ENCODE measurements at regions not wholly inside any gene's neighbourhood (a gene's known extent, or its start where the extent isn't known, plus 50 kb on each side); places are given as distances from the start of the nearest gene placed in this dataset.

DNA sequence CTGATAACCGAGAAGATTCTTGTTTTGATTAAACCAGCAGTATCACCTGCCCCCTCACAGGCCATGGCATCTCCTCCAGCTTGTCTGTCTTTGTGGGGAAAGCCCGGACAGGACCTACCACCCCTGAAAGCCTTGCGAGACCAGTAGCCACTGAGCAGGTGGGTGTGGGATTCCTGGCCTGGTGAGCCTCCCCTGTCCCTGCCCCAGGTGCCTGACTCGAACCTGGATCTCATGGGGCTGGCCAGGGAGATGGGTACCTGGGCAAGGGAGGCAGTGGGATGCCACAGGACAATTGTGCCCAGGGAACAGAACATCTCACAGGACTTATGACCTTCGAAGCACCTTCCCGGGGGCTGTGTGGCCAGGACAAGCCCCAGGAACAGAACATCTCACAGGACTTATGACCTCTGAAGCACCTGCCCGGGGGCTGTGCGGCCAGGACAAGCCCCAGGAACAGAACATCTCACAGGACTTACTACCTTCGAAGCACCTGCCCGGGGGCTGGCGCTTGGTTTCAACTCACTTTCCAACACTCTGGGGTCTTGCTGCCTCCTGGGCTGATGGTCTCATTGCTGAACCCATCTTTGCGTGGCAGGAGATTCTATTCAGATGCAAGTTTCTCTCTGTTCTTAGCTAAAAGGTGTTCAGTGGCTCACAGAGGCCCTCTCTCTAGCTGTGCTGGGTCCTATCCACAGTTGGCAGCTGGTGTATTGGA, 854.5 kb downstream of the BRD1 start:
- no peak for TF ChIP-seq EZH2 (IDR thresholded peaks at IDR 0.05; ENCODE audit: borderline replicate concordance, insufficient read depth, low read depth, low read length, poor library complexity, severe bottlenecking)
- TF ChIP-seq, protein P1, sequence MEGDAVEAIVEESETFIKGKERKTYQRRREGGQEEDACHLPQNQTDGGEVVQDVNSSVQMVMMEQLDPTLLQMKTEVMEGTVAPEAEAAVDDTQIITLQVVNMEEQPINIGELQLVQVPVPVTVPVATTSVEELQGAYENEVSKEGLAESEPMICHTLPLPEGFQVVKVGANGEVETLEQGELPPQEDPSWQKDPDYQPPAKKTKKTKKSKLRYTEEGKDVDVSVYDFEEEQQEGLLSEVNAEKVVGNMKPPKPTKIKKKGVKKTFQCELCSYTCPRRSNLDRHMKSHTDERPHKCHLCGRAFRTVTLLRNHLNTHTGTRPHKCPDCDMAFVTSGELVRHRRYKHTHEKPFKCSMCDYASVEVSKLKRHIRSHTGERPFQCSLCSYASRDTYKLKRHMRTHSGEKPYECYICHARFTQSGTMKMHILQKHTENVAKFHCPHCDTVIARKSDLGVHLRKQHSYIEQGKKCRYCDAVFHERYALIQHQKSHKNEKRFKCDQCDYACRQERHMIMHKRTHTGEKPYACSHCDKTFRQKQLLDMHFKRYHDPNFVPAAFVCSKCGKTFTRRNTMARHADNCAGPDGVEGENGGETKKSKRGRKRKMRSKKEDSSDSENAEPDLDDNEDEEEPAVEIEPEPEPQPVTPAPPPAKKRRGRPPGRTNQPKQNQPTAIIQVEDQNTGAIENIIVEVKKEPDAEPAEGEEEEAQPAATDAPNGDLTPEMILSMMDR (IDR thresholded peaks at IDR 0.05), result no peak
- no peaks in the 10 kb centered on the region for H3K27me3 ChIP-seq (replicated peaks in 1 of 4; ENCODE audit: control extremely low read depth in 1 of 4, control insufficient read depth in 3 of 4, insufficient read depth in 4 of 4, low read length in 3 of 4)
- H3K4me1 ChIP-seq (ENCODE audit: control insufficient read depth in 2 of 2, insufficient read depth in 2 of 2, low read length in 2 of 2), result no peaks in the 10 kb centered on the region
- Mint-ChIP-seq H3K27ac (no peak overlapping the region), H3K4me1 (no peaks in the 10 kb centered on the region), H3K4me3 (no peak overlapping the region), H3K9me3 (ENCODE audit: insufficient read depth) (no peaks in the 10 kb centered on the region), H3K27me3 (peaks cover 4% of the 10 kb centered on the region)
- no peaks in the 10 kb centered on the region for H3K79me2 ChIP-seq (ENCODE audit: control insufficient read depth, insufficient read depth, low read length)
- ChIA-PET POLR2A (no interaction called here), CTCF (no interaction called here)
- H3K4me3 ChIP-seq (ENCODE audit: control extremely low read depth in 1 of 5, extremely low read depth in 1 of 5, insufficient read depth in 1 of 5, low read depth in 2 of 5, low read length in 4 of 5), result no peak overlapping the region
- H2AFZ ChIP-seq (ENCODE audit: insufficient read depth, low read depth, low read length, poor library complexity, severe bottlenecking), result no peak overlapping the region
- H4K20me1 ChIP-seq (ENCODE audit: control insufficient read depth, insufficient read depth, low read length, poor library complexity, severe bottlenecking), result no peaks in the 10 kb centered on the region
- H3K27ac ChIP-seq (ENCODE audit: low read length in 2 of 2), result no peak overlapping the region
- 84% methylated on average over 9 of the region's 12 CpGs for WGBS (ENCODE audit: insufficient coverage)
- H3K36me3 ChIP-seq (replicated peaks in 1 of 2; ENCODE audit: control extremely low read depth in 1 of 2, control insufficient read depth in 1 of 2, extremely low read depth in 1 of 2, insufficient read depth in 2 of 2, low read length in 1 of 2), result no peaks in the 10 kb centered on the region
- H3K4me2 ChIP-seq (replicated peaks; ENCODE audit: low read depth, low read length, poor library complexity, severe bottlenecking), result no peak overlapping the region
- peaks cover 0 to 4% (median 0%) of the 10 kb centered on the region in 3 donors for H3K9me3 ChIP-seq (ENCODE audit: control extremely low read depth in 1 of 3, control insufficient read depth in 2 of 3, insufficient read depth in 1 of 3, low read length in 2 of 3)
- intact Hi-C loops (cut with micrococcal nuclease), result no loop called here
- no peak overlapping the region for H3K9ac ChIP-seq (ENCODE audit: low read length)
- no peak for DNase-seq
- no peak for ATAC-seq (ENCODE audit: low read depth)

DNA sequence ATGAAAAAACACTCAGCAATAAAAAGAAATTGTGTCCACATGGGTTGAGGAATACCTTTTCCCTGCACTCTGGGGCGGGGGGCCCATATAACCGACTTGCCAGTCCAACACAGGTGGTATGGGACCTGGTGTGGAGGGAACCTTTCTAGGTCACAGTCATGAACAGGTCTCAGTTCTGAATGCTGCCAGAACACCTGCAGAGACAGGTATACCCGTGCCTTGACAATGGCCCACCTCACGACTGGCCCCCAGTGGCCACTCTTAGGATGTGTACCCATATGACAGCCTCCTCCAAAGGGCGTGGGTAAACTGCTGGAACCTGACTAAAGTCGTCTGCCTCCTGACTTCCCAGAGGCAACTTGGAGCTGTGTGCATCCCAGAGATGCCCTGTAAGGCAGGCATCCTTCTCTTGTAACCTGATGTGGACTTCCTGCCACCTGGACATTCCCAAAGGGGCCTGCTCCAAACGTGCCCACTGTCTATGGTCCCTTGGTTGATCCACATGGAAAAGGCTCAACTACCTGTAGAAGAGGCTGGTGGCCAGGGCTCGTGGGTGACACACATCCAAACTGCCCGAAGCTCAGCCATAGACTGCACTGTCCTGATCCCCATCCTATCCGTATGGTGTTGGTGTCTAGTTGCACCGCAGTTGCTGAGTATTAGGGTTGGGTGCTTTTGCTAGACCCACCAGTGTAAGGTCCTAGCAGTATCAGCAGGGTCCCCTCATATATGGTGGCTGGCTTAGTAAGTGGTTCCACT, 859.3 kb downstream of the BRD1 start:
- no peak for ATAC-seq (ENCODE audit: low read depth)
- TF ChIP-seq, protein P1 (IDR thresholded peaks at IDR 0.05), result peak; percentile 50
- no peak for TF ChIP-seq EZH2 (IDR thresholded peaks at IDR 0.05; ENCODE audit: borderline replicate concordance, insufficient read depth, low read depth, low read length, poor library complexity, severe bottlenecking)
- Mint-ChIP-seq H3K4me3 (no peak overlapping the region), H3K4me1 (no peaks in the 10 kb centered on the region), H3K9me3 (ENCODE audit: insufficient read depth) (peaks cover 2% of the 10 kb centered on the region), H3K27me3 (peaks cover 7% of the 10 kb centered on the region), H3K27ac (no peak overlapping the region)
- H4K20me1 ChIP-seq (ENCODE audit: control insufficient read depth, insufficient read depth, low read length, poor library complexity, severe bottlenecking), result no peaks in the 10 kb centered on the region
- intact Hi-C loops (cut with micrococcal nuclease), result no loop called here
- H3K4me2 ChIP-seq (replicated peaks; ENCODE audit: low read depth, low read length, poor library complexity, severe bottlenecking), result no peak overlapping the region
- no peak overlapping the region for H3K27ac ChIP-seq (ENCODE audit: low read length in 2 of 2)
- H3K4me3 ChIP-seq (ENCODE audit: control extremely low read depth in 1 of 5, extremely low read depth in 1 of 5, insufficient read depth in 1 of 5, low read depth in 2 of 5, low read length in 4 of 5), result no peak overlapping the region
- no peak overlapping the region for H2AFZ ChIP-seq (ENCODE audit: insufficient read depth, low read depth, low read length, poor library complexity, severe bottlenecking)
- peaks cover 0 to 4% (median 0%) of the 10 kb centered on the region in 3 donors for H3K9me3 ChIP-seq (ENCODE audit: control extremely low read depth in 1 of 3, control insufficient read depth in 2 of 3, insufficient read depth in 1 of 3, low read length in 2 of 3)
- no peaks in the 10 kb centered on the region for H3K36me3 ChIP-seq (replicated peaks in 1 of 2; ENCODE audit: control extremely low read depth in 1 of 2, control insufficient read depth in 1 of 2, extremely low read depth in 1 of 2, insufficient read depth in 2 of 2, low read length in 1 of 2)
- H3K27me3 ChIP-seq (replicated peaks in 1 of 4; ENCODE audit: control extremely low read depth in 1 of 4, control insufficient read depth in 3 of 4, insufficient read depth in 4 of 4, low read length in 3 of 4), result peaks cover 0 to 2% (median 0%) of the 10 kb centered on the region in 4 experiments
- 44% methylated on average over 10 of the region's 11 CpGs for WGBS (ENCODE audit: insufficient coverage)
- no peaks in the 10 kb centered on the region for H3K4me1 ChIP-seq (ENCODE audit: control insufficient read depth in 2 of 2, insufficient read depth in 2 of 2, low read length in 2 of 2)
- H3K79me2 ChIP-seq (ENCODE audit: control insufficient read depth, insufficient read depth, low read length), result no peaks in the 10 kb centered on the region
- CTCF ChIA-PET, result no interaction called here
- POLR2A ChIA-PET, result no interaction called here
- DNase-seq, result no peak
- no peak overlapping the region for H3K9ac ChIP-seq (ENCODE audit: low read length)
